ENCODE measurements at regions not wholly inside any gene's neighbourhood (a gene's known extent, or its start where the extent isn't known, plus 50 kb on each side); places are given as distances from the start of the nearest gene placed in this dataset.

DNA sequence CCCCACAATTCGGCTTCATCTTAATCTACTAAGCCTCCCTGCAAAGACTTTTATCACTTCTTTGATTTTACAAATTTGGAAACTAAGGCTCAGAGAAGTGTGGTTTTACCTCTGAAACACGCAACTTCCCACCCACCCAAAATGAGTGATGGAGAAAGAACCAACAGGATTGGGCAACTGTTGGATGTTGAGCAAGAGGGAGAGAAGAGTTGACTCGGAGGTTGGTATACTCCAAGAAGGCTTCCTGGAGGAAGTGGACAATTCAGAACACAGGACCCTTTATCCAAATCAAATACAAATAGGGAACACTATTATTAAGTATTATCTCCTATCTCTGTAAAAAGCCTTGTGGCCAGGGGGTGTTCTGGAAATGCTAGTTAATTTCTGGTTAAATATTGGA, 323.0 kb downstream of the C16orf95 start:
- DNase-seq (ENCODE audit: low spot score), result no peak
- H3K27ac ChIP-seq, result no peak overlapping the region
- no peak overlapping the region for H3K4me3 ChIP-seq
- TF ChIP-seq CTCF (IDR thresholded peaks at IDR 0.05), result no peak

- DNase-seq (ENCODE audit: low spot score), result peak; percentile 69
- no peak for TF ChIP-seq CTCF (IDR thresholded peaks at IDR 0.05)
- no peak overlapping the region for H3K4me3 ChIP-seq
- no peak overlapping the region for H3K27ac ChIP-seq
Observed at GRCh38 chr16:86994651-86995171, 322.5 kb downstream of the C16orf95 start.

DNA sequence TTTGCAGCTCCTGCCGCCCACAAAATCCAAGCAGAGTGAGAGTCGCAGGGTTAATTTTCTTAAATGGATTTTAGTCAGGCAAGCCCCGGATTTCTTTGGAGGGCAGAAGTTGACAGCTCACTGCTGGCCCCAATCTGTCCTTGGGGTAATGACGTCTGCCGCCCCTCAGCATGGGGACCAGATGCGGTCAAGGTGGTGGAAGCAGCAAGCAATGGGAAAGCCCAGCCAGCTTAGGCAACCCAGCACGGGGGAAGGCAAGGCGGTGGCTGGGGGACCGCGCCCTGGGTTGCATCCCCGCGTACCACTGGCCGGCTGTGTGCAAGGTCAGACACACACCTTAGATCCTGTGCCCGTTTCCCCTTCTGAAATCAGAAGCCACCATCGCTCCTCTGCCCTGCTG, 321.7 kb downstream of the C16orf95 start:
- H3K4me3 ChIP-seq, result no peak overlapping the region
- TF ChIP-seq CTCF (IDR thresholded peaks at IDR 0.05), result no peak
- DNase-seq (ENCODE audit: low spot score), result peak; percentile 46
- H3K27ac ChIP-seq, result no peak overlapping the region

- H3K27ac ChIP-seq, result no peak overlapping the region
- no peak overlapping the region for H3K4me3 ChIP-seq
- TF ChIP-seq CTCF (IDR thresholded peaks at IDR 0.05), result no peak
- peak; percentile 62 for DNase-seq (ENCODE audit: low spot score)
Observed at GRCh38 chr16:86996081-86996480, 321.1 kb downstream of the C16orf95 start.

DNA sequence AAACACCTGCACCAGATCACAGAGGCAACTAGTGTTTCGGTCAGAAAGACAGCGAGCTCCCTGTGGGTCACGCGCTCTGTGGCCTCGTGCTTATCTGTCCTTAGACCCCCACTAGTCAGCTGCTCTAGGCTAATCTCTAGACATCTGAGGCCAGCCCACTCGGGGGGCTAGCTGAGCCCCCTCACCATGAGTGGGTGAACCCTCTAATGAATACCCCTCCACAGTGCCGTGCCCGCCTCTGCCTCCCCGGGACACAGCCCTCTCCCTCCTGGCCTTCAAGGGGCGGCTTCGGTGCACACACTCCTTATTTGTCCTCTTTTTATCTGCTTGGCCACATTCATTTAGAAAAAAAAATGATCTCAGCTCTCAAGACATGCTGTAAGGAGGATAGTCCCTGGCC, 320.1 kb downstream of the C16orf95 start:
- no peak for TF ChIP-seq CTCF (IDR thresholded peaks at IDR 0.05)
- no peak for DNase-seq (ENCODE audit: low spot score)
- Histone ChIP-seq H3K4me3 (no peak overlapping the region), H3K27ac (no peak overlapping the region)

GRCh38 chr16:86998196-86999001, 318.8 kb downstream of the C16orf95 start:
- no peak for TF ChIP-seq CTCF (IDR thresholded peaks at IDR 0.05)
- H3K4me3 ChIP-seq, result no peak overlapping the region
- DNase-seq (ENCODE audit: low spot score), result no peak
- no peak overlapping the region for H3K27ac ChIP-seq

DNA sequence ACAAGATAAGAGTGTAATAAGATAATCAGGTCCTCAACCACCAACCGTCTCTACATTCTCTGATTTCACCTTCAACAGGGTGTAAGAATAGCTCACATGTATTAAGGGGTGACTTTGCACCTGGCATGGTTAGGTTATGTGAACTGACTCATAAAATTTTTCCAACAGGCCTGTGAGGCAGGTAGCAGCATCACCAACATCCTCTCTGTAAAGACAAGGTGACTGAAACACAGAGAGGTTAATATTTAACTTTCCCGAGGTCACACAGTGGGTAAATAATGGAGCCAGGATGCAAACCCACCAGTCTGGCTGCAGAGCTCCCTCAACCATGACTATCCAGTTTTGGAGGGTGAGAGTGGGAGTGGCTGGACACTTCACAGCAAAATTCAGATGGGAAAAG, 317.2 kb downstream of the C16orf95 start:
- no peak for TF ChIP-seq CTCF (IDR thresholded peaks at IDR 0.05)
- no peak overlapping the region for H3K4me3 ChIP-seq
- H3K27ac ChIP-seq, result no peak overlapping the region
- no peak for DNase-seq (ENCODE audit: low spot score)

All from coronary artery (tissue), 2 donors.